ENCODE measurements at regions not wholly inside any gene's neighbourhood (a gene's known extent, or its start where the extent isn't known, plus 50 kb on each side); places are given as distances from the start of the nearest gene placed in this dataset.

- Histone ChIP-seq H3K56ac (ENCODE audit: extremely low read depth, insufficient read depth, low read length) (no peak overlapping the region), H3K23ac (ENCODE audit: low read depth, low read length) (no peak overlapping the region), H3K4me3 (ENCODE audit: insufficient read depth, low read depth, low read length) (no peak overlapping the region), H3K4me2 (ENCODE audit: low read depth, low read length) (no peak overlapping the region), H3K4me1 (ENCODE audit: control insufficient read depth, insufficient read depth, low read length) (no peaks in the 10 kb centered on the region), H2BK5ac (ENCODE audit: low read depth, low read length, poor library complexity, severe bottlenecking) (no peak overlapping the region), H4K20me1 (ENCODE audit: insufficient read depth, low read length) (no peaks in the 10 kb centered on the region), H4K91ac (ENCODE audit: insufficient read depth, low read depth, low read length) (no peak overlapping the region), H3K18ac (ENCODE audit: low read depth, low read length) (no peak overlapping the region), H3K9me3 (ENCODE audit: control insufficient read depth, insufficient read depth, low read length) (no peaks in the 10 kb centered on the region), H2BK120ac (ENCODE audit: low read depth, low read length) (no peak overlapping the region), H3K27me3 (ENCODE audit: control insufficient read depth, insufficient read depth, low read length) (no peaks in the 10 kb centered on the region), H3K4ac (ENCODE audit: low read depth, low read length) (no peak overlapping the region), H3K9me1 (ENCODE audit: insufficient read depth, low read length) (peaks cover 3% of the 10 kb centered on the region), H2AK9ac (replicated peaks; ENCODE audit: low read depth, low read length, poor library complexity) (no peak overlapping the region), H3K27ac (ENCODE audit: insufficient read depth, low read length) (no peak overlapping the region), H4K8ac (ENCODE audit: low read depth in 2 of 2, low read length in 2 of 2) (no peak overlapping the region), H4K5ac (ENCODE audit: low read depth, low read length) (no peak overlapping the region), H2AK5ac (ENCODE audit: low read depth, low read length) (no peak overlapping the region), H3K14ac (replicated peaks; ENCODE audit: low read depth, low read length) (no peak overlapping the region), H3K9ac (ENCODE audit: low read depth, low read length) (no peak overlapping the region), H2BK20ac (ENCODE audit: low read depth, low read length) (no peak overlapping the region), H3K36me3 (ENCODE audit: control insufficient read depth, insufficient read depth, low read length) (no peaks in the 10 kb centered on the region), H2AFZ (replicated peaks; ENCODE audit: low read length, poor library complexity) (no peak overlapping the region), H3K79me1 (ENCODE audit: low read depth in 1 of 2, low read length in 2 of 2) (peaks cover 3 to 4% of the 10 kb centered on the region in 2 experiments; a peak in 3 of 4 replicates), H2BK15ac (ENCODE audit: low read depth, low read length) (no peak overlapping the region)
- TF ChIP-seq POLR2A (IDR thresholded peaks at IDR 0.05; ENCODE audit: low read depth, low read length) (no peak), RAD21 (IDR thresholded peaks at IDR 0.05; ENCODE audit: low read length) (no peak)
- no peak for DNase-seq
- no peak for ATAC-seq (ENCODE audit: low read depth)
- POLR2A ChIA-PET (ENCODE audit: unreplicated experiment) = no interaction called here
- dilution Hi-C loops (cut with HindIII; ENCODE audit: low sequenced_read_pairs, unreplicated experiment) = loop anchor here (25.0 kb wide), 1 partner anchor 772 kb away; the partner anchor contains the start of gene MEIS1
- no CpG with 5 or more reads among the region's 3 CpGs for WGBS, 2 experiments (ENCODE audit: extremely low coverage in 2 of 2, insufficient read length in 1 of 2)
- BruUV-seq (replicated peaks) = no TSS peak
- CTCF ChIA-PET = interaction anchor here (0.6 to 0.9 kb wide), 2 partner anchors 442 to 780 kb away, joined by 3 to 4 read pairs; no protein-coding TSS in a partner anchor
- in situ Hi-C loops (cut with MboI; ENCODE audit: low sequenced_read_pairs) = no loop called here
- intact Hi-C loops (cut with micrococcal nuclease) = no loop called here
Measured at GRCh38 chr2:67208887-67209500, 188.1 kb upstream of the ETAA1 start.

Measured in IMR-90 (cell line).